B cell (primary cell): ENCODE measurements at regions not wholly inside any gene's neighbourhood (a gene's known extent, or its start where the extent isn't known, plus 50 kb on each side); places are given as distances from the start of the nearest gene placed in this dataset.

Experiments
- ATAC-seq: fragments of 200-7000 bp; cut with Tn5 transposase; one replicate; pipeline ENCODE4 v1.10.0; 2021; ENCODE audit warnings: low read depth, mild to moderate bottlenecking, moderate number of reproducible peaks, moderate library complexity
- CTCF ChIA-PET: fragments of 350-600 bp; sonication (Branson Sonifier 250); formaldehyde crosslinking; loops from one replicate; lab custom pipeline; 2021; ENCODE audit warnings: antibody characterized with exemption, inconsistent platforms; lab: Charles Lee
- POLR2A ChIA-PET: fragments of 350-600 bp; sonication (Branson Sonifier 250); formaldehyde crosslinking; loops from one replicate; lab custom pipeline; 2021; ENCODE audit warnings: antibody characterized with exemption; lab: Charles Lee
- DNase-seq: peaks from one replicate; pipeline ENCODE4 v3.0.0; 2013
- H2AFZ ChIP-seq: 2 replicates; pipeline ENCODE4 v1.6.1; 2012; ENCODE audit warnings: mild to moderate bottlenecking, low read depth, low read length; ENCODE audit not compliant: insufficient read depth, poor library complexity, severe bottlenecking
- H3K27ac ChIP-seq, 2 donors: 1 replicate in 1 of 2; 2 replicates in 1 of 2; pipeline ENCODE4 v1.5.1; 2012 to 2013; ENCODE audit warnings: low read length in 2 of 2, mild to moderate bottlenecking in 2 of 2, moderate library complexity in 1 of 2
- H3K27me3 ChIP-seq, 4 experiments: fragments of 200-600 bp in 1 of 4; sonication (generic) in 1 of 4; replicated peaks in 1 of 4; 1 replicate in 2 of 4; 2 replicates in 2 of 4; pipeline versions ENCODE4 v1.6.1 to v1.7.0; 2013 to 2016; ENCODE audit warnings: low read length in 3 of 4, mild to moderate bottlenecking in 2 of 4, mixed read lengths in 1 of 4, moderate library complexity in 1 of 4; ENCODE audit not compliant: insufficient read depth in 4 of 4, control insufficient read depth in 3 of 4; ENCODE audit errors: control extremely low read depth in 1 of 4
- H3K36me3 ChIP-seq, 2 experiments: replicated peaks in 1 of 2; 1 replicate in 1 of 2; 2 replicates in 1 of 2; pipeline versions ENCODE4 v1.6.1 to v1.7.1; 2013; ENCODE audit warnings: low read length in 1 of 2; ENCODE audit not compliant: insufficient read depth in 2 of 2, control insufficient read depth in 1 of 2; ENCODE audit errors: control extremely low read depth in 1 of 2, extremely low read depth in 1 of 2
- H3K4me1 ChIP-seq, 2 donors: fragments of 200-600 bp in 1 of 2; sonication (generic) in 1 of 2; 1 replicate in 1 of 2; 2 replicates in 1 of 2; pipeline versions ENCODE4 v1.5.1 to v1.6.1; 2013 to 2017; ENCODE audit warnings: low read length in 2 of 2; ENCODE audit not compliant: control insufficient read depth in 2 of 2, insufficient read depth in 2 of 2
- H3K4me2 ChIP-seq: replicated peaks from 2 replicates; pipeline ENCODE3; 2012; ENCODE audit warnings: mild to moderate bottlenecking, low read depth, low read length; ENCODE audit not compliant: poor library complexity, severe bottlenecking
- H3K4me3 ChIP-seq, 5 experiments: fragments of 200-600 bp in 1 of 5; sonication (generic) in 1 of 5; 1 replicate in 3 of 5; 2 replicates in 2 of 5; pipeline versions ENCODE4 v1.5.1 to v1.7.0; 2011 to 2016; ENCODE audit warnings: low read length in 4 of 5, mild to moderate bottlenecking in 4 of 5, low read depth in 2 of 5, control low read depth in 1 of 5, moderate library complexity in 1 of 5; ENCODE audit not compliant: insufficient read depth in 1 of 5; ENCODE audit errors: control extremely low read depth in 1 of 5, extremely low read depth in 1 of 5
- H3K79me2 ChIP-seq: fragments of 200-600 bp; sonication (generic); one replicate; pipeline ENCODE4 v1.6.0; 2016; ENCODE audit warnings: low read length; ENCODE audit not compliant: control insufficient read depth, insufficient read depth
- H3K9ac ChIP-seq: fragments of 200-600 bp; sonication (generic); 2 replicates; pipeline ENCODE4 v1.6.1; 2017; ENCODE audit warnings: mild to moderate bottlenecking, low read length, moderate library complexity
- H3K9me3 ChIP-seq, 3 donors: one replicate each; pipeline versions ENCODE4 v1.6.1 to v1.7.1; 2013; ENCODE audit warnings: low read length in 2 of 3; ENCODE audit not compliant: control insufficient read depth in 2 of 3, insufficient read depth in 1 of 3; ENCODE audit errors: control extremely low read depth in 1 of 3
- H4K20me1 ChIP-seq: 2 replicates; pipeline ENCODE4 v1.6.0; 2012; ENCODE audit warnings: mild to moderate bottlenecking, low read length; ENCODE audit not compliant: insufficient read depth, control insufficient read depth, poor library complexity, severe bottlenecking
- H3K27ac Mint-ChIP-seq: one replicate; pipeline ENCODE4 v1.8.0; 2021; ENCODE audit warnings: mixed read lengths
- H3K27me3 Mint-ChIP-seq: one replicate; pipeline ENCODE4 v1.8.0; 2021; ENCODE audit warnings: mixed read lengths
- H3K4me1 Mint-ChIP-seq: one replicate; pipeline ENCODE4 v1.8.0; 2021; ENCODE audit warnings: mixed read lengths
- H3K4me3 Mint-ChIP-seq: one replicate; pipeline ENCODE4 v1.8.0; 2021; ENCODE audit warnings: mixed read lengths
- H3K9me3 Mint-ChIP-seq: one replicate; pipeline ENCODE4 v1.8.0; 2022; ENCODE audit warnings: mixed read lengths; ENCODE audit not compliant: insufficient read depth
- EZH2 ChIP-seq: IDR thresholded peaks from 2 replicates; pipeline ENCODE4 v1.6.1; 2012; ENCODE audit warnings: borderline replicate concordance, low read depth, mild to moderate bottlenecking, moderate library complexity, low read length; ENCODE audit not compliant: insufficient read depth, poor library complexity, severe bottlenecking
- WGBS: methylation state at CpG from one replicate; pipeline ENCODE4 v1.1.5; 2013; ENCODE audit warnings: missing lambda C conversion rate; ENCODE audit not compliant: insufficient coverage; 5-methylcytosine and 5-hydroxymethylcytosine counted together
- intact Hi-C: fragments of 100-400 bp; cut with micrococcal nuclease; formaldehyde crosslinking; loops from one replicate; pipeline ENCODE4 v1.10.0; 2022
- TF ChIP-seq, protein P1 (sequence below): fragments of 200-600 bp; IDR thresholded peaks from one replicate; pipeline ENCODE4 v1.8.0; 2022; ENCODE audit warnings: antibody characterized with exemption, mild to moderate bottlenecking

DNA sequence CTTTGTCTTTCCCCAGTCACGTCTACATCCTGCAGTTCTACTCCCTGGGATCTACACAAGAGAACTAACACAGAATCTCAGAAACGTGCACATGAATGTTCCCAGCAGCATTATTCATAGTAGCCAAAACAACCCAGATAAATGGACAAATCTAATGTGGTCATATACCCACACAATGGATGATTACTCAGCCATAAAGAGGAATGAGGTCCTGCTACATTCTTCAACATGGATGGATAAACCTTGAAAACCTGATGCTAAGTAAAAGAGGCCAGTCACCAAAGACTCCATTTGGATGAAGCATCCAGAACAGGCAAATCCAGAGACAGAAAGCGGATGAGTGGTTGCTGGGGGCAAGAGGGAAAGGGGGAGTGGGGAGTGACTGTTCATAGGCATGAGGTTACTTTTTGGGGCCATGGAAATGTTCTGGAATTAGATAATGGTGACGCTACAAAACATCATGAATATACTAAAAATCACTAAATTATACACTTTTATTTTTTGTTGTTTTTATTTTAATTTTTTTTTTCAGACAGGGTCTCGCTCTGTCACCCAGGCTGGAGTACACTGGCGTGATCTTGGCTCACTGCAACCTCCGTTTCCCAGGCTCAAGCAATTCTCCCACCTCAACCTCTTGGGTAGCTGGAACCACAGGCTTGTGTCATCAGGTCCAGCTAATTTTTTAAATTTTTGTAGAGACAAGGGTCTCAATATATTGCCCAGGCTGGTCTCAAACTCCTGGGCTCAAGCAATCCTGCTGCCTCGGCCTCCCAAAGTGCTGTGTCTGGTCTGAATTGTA is 50.8 kb upstream of the DSN1 start:
- ChIA-PET CTCF (no interaction called here), POLR2A (interaction anchor here (0.6 to 0.7 kb wide), 2 partner anchors 494 to 577 kb away, joined by 3 to 4 read pairs; no protein-coding TSS in a partner anchor)
- H3K27me3 ChIP-seq: no peaks in the 10 kb centered on the region
- intact Hi-C loops: no loop called here
- H3K4me1 Mint-ChIP-seq: peaks cover 14% of the 10 kb centered on the region
- ATAC-seq (no peak), DNase-seq (no peak)
- no peak overlapping the region for H2AFZ ChIP-seq
- H3K9me3 Mint-ChIP-seq: no peaks in the 10 kb centered on the region
- peaks cover 12 to 15% of the 10 kb centered on the region in 2 donors for H3K4me1 ChIP-seq
- H3K4me2 ChIP-seq: no peak overlapping the region
- WGBS: 100% methylated on average over 3 of the region's 8 CpGs
- H3K9ac ChIP-seq: no peak overlapping the region
- H4K20me1 ChIP-seq: no peaks in the 10 kb centered on the region
- no peak overlapping the region for H3K4me3 Mint-ChIP-seq
- H3K36me3 ChIP-seq: peaks cover 2 to 15% of the 10 kb centered on the region in 2 experiments
- TF ChIP-seq, protein P1, sequence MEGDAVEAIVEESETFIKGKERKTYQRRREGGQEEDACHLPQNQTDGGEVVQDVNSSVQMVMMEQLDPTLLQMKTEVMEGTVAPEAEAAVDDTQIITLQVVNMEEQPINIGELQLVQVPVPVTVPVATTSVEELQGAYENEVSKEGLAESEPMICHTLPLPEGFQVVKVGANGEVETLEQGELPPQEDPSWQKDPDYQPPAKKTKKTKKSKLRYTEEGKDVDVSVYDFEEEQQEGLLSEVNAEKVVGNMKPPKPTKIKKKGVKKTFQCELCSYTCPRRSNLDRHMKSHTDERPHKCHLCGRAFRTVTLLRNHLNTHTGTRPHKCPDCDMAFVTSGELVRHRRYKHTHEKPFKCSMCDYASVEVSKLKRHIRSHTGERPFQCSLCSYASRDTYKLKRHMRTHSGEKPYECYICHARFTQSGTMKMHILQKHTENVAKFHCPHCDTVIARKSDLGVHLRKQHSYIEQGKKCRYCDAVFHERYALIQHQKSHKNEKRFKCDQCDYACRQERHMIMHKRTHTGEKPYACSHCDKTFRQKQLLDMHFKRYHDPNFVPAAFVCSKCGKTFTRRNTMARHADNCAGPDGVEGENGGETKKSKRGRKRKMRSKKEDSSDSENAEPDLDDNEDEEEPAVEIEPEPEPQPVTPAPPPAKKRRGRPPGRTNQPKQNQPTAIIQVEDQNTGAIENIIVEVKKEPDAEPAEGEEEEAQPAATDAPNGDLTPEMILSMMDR: no peak
- TF ChIP-seq EZH2: no peak
- no peaks in the 10 kb centered on the region for H3K79me2 ChIP-seq
- no peak overlapping the region for H3K4me3 ChIP-seq
- no peaks in the 10 kb centered on the region for H3K9me3 ChIP-seq
- H3K27ac Mint-ChIP-seq: no peak overlapping the region
- no peak overlapping the region for H3K27ac ChIP-seq
- H3K27me3 Mint-ChIP-seq: no peaks in the 10 kb centered on the region
